GM23338 (cell line): ENCODE measurements at regions not wholly inside any gene's neighbourhood (a gene's known extent, or its start where the extent isn't known, plus 50 kb on each side); places are given as distances from the start of the nearest gene placed in this dataset.

ENCODE experiments used
- ATAC-seq: fragments of 200-7000 bp; cut with Tn5 transposase; 3 replicates; pipeline ENCODE4 v1.9.1; 2020
- DNase-seq: peaks from one replicate; pipeline ENCODE4 v3.0.0-alpha.2; 2015; ENCODE audit warnings: low spot score
- H2AFZ ChIP-seq: fragments of 200-600 bp; sonication (generic); 2 replicates; pipeline ENCODE4 v1.8.0; 2016; ENCODE audit warnings: antibody characterized with exemption, mild to moderate bottlenecking, moderate library complexity
- H3F3A ChIP-seq: fragments of 200-600 bp; sonication (generic); replicated peaks from 2 replicates; pipeline ENCODE4 v1.8.0; 2017; ENCODE audit warnings: antibody characterized with exemption, mixed run types, low read depth
- H3K27ac ChIP-seq: fragments of 200-600 bp; sonication (generic); 2 replicates; pipeline ENCODE4 v1.6.1; 2016; ENCODE audit warnings: low read depth
- H3K27me3 ChIP-seq: fragments of 200-600 bp; sonication (generic); 2 replicates; pipeline ENCODE4 v1.8.0; 2016; ENCODE audit warnings: mild to moderate bottlenecking, mixed run types, moderate library complexity; ENCODE audit not compliant: insufficient read depth
- H3K36me3 ChIP-seq: fragments of 200-600 bp; sonication (generic); 2 replicates; pipeline ENCODE4 v1.8.0; 2016; ENCODE audit warnings: mild to moderate bottlenecking; ENCODE audit not compliant: insufficient read depth
- H3K4me1 ChIP-seq: fragments of 200-600 bp; sonication (generic); 2 replicates; pipeline ENCODE4 v1.8.0; 2016; ENCODE audit warnings: mild to moderate bottlenecking, moderate library complexity; ENCODE audit not compliant: insufficient read depth
- H3K4me2 ChIP-seq: fragments of 200-600 bp; sonication (generic); 2 replicates; pipeline ENCODE4 v1.7.1; 2017; ENCODE audit warnings: mixed run types
- H3K4me3 ChIP-seq: fragments of 200-600 bp; sonication (generic); 2 replicates; pipeline ENCODE4 v1.6.1; 2016; ENCODE audit warnings: mixed run types
- H3K79me2 ChIP-seq: fragments of 200-600 bp; sonication (generic); replicated peaks from 2 replicates; pipeline ENCODE4 v1.8.0; 2017; ENCODE audit warnings: mild to moderate bottlenecking; ENCODE audit not compliant: insufficient read depth
- H3K9me2 ChIP-seq: fragments of 200-600 bp; sonication (generic); 2 replicates; pipeline ENCODE4 v1.8.0; 2017; ENCODE audit not compliant: insufficient read depth
- H4K20me1 ChIP-seq: fragments of 200-600 bp; sonication (generic); replicated peaks from 2 replicates; pipeline ENCODE4 v1.8.0; 2017; ENCODE audit warnings: mild to moderate bottlenecking; ENCODE audit not compliant: insufficient read depth
- H3K27ac Mint-ChIP-seq: 2 replicates; pipeline ENCODE4 v1.8.0; 2020; ENCODE audit warnings: inconsistent platforms, mild to moderate bottlenecking, moderate library complexity, mixed read lengths
- H3K27me3 Mint-ChIP-seq: 3 replicates; pipeline ENCODE4 v1.8.0; 2022; ENCODE audit warnings: low read depth, mild to moderate bottlenecking, moderate library complexity, mixed read lengths, inconsistent platforms; ENCODE audit not compliant: insufficient read depth, poor library complexity
- H3K36me3 Mint-ChIP-seq: 3 replicates; pipeline ENCODE4 v1.8.0; 2021; ENCODE audit warnings: low read depth, mild to moderate bottlenecking, inconsistent platforms, moderate library complexity, mixed read lengths
- H3K4me1 Mint-ChIP-seq: 3 replicates; pipeline ENCODE4 v1.8.0; 2020; ENCODE audit warnings: mild to moderate bottlenecking, inconsistent platforms, mixed read lengths
- H3K4me3 Mint-ChIP-seq: 3 replicates; pipeline ENCODE4 v1.8.0; 2021; ENCODE audit warnings: moderate library complexity, mild to moderate bottlenecking, inconsistent platforms, mixed read lengths
- H3K9me3 Mint-ChIP-seq: 3 replicates; pipeline ENCODE4 v1.8.0; 2020; ENCODE audit warnings: moderate library complexity, mild to moderate bottlenecking, inconsistent platforms, mixed read lengths
- CREB1 ChIP-seq: fragments of 250-450 bp; sonication (Bioruptor Pico); IDR thresholded peaks from 2 replicates; pipeline ENCODE4 v1.5.0; 2020; ENCODE audit warnings: low read depth, mild to moderate bottlenecking, moderate library complexity
- CTCF ChIP-seq, 2 experiments: fragments of 200-600 bp in 1 of 2; sonication (generic) in 1 of 2; conservative IDR thresholded peaks; 2 replicates each; pipeline versions ENCODE4 v1.5.1 to v1.6.1; 2016 to 2017; ENCODE audit warnings: antibody characterized with exemption in 2 of 2, low read depth in 2 of 2, mild to moderate bottlenecking in 2 of 2, moderate library complexity in 1 of 2
- ETS1 ChIP-seq: IDR thresholded peaks from 2 replicates; pipeline ENCODE4 v1.6.1; 2016; ENCODE audit warnings: antibody characterized with exemption
- REST ChIP-seq: IDR thresholded peaks from one replicate; pipeline ENCODE4 v1.6.1; 2018; ENCODE audit warnings: antibody characterized with exemption; ENCODE audit not compliant: unreplicated experiment
- ZNF114 ChIP-seq: fragments of 250-450 bp; sonication (Bioruptor Pico); IDR thresholded peaks from 2 replicates; pipeline ENCODE4 v1.5.0; 2020; ENCODE audit warnings: mild to moderate bottlenecking, moderate library complexity
- ZNF462 ChIP-seq: fragments of 250-450 bp; sonication (Bioruptor Pico); IDR thresholded peaks from 2 replicates; pipeline ENCODE4 v1.5.0; 2020; ENCODE audit warnings: mild to moderate bottlenecking, moderate library complexity

GRCh38 chr4:189765736-189766135 lies 174.9 kb upstream of the FRG1 start (continued):
- TF ChIP-seq CTCF (conservative IDR thresholded peaks at IDR 0.05; ENCODE audit: low read depth in 2 of 2), result no peak

- H4K20me1 ChIP-seq, result no peaks in the 10 kb centered on the region
- Mint-ChIP-seq H3K36me3 (peaks cover 7% of the 10 kb centered on the region; the same call in 1 of the 3 replicates), H3K4me3 (no peak overlapping the region), H3K4me1 (no peaks in the 10 kb centered on the region), H3K9me3 (peaks cover 65% of the 10 kb centered on the region), H3K27ac (no peak overlapping the region), H3K27me3 (peaks cover 1% of the 10 kb centered on the region)
- H3K4me2 ChIP-seq, result no peak overlapping the region
- no peaks in the 10 kb centered on the region for H3K27me3 ChIP-seq
- H3K36me3 ChIP-seq, result no peaks in the 10 kb centered on the region
- H3K79me2 ChIP-seq, result no peaks in the 10 kb centered on the region
- no peak overlapping the region for H2AFZ ChIP-seq
- H3K4me1 ChIP-seq, result no peaks in the 10 kb centered on the region
- ATAC-seq (no peak), DNase-seq (no peak)
- no peak overlapping the region for H3K4me3 ChIP-seq
- no peak overlapping the region for H3K27ac ChIP-seq
- 0 out of 2 replicates have a peak, but pooled peaks cover 4% of the 10 kb centered on the region for H3K9me2 ChIP-seq
- H3F3A ChIP-seq, result no peaks in the 10 kb centered on the region
- TF ChIP-seq ZNF462 (no peak), ZNF114 (no peak), ETS1 (no peak), CREB1 (CRISPR knock-in tag) (no peak), REST (no peak)
Observed at GRCh38 chr4:189767941-189768340, 172.7 kb upstream of the FRG1 start.
